ENCODE measurements at regions not wholly inside any gene's neighbourhood (a gene's known extent, or its start where the extent isn't known, plus 50 kb on each side); places are given as distances from the start of the nearest gene placed in this dataset.
"Not testable (repeated sequence)": the region's sequence is repeated elsewhere in the genome, so short reads cannot be mapped to it uniquely, and the experiment has no call there.

DNA sequence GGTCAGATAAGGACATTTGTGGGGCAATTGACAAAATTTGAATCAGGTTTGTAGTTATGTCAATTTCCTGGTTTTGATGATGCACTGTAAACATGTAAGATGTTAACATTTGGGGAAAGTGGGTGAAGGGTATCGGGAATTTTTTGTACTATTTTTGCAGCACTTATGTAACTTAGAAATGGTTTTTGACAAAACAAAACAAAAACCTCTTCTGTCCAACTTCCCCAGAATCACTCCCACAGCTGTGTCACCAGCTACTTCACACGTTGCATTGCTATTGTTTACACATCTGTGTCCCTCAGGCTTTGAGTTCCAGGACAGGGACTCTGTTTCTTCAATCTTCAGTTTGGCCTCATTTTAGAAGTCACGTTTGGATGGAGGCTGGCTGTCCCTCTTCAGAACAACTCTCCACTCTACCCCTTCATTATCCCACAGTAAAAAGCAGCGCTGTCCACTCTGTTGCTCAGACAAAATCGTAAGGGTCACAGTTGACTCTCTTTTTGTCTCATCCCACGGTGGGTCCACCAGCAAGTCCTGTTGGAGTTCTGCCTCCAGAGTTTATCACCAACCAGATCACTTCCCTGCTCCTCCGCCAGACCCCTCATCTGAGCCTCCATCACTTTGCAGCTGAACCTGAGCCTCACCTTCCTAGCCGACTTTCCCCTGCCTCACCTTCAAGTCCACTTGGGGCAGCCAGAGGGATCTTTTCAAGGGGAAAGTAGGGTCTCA lies 63.2 kb downstream of the NENF start:
- H3K27me3 ChIP-seq, result no peaks in the 10 kb centered on the region
- DNase-seq, result no peak
- H3K36me3 ChIP-seq, result no peaks in the 10 kb centered on the region
- no peak overlapping the region for H3K4me3 ChIP-seq
- no peaks in the 10 kb centered on the region for H3K9me3 ChIP-seq

DNA sequence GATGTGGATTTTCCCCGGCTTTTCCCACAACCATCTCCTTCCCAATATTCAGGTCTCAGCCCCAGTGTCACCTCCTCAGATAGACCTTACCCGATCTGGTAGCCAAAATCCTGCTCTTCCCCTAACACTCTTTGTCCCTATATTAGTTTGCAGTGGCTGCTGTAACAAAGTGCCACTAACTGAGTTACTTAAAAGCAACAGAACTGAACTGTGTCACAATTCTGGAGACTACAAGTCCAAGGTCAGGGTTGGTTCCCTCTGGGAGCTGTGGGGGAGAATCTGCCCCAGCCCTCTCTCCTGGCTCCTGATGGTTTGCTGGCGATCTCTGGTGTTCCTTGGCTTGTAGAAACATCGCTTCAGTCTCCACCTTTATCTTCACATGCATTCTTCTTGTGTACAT lies 64.0 kb downstream of the NENF start:
- Histone ChIP-seq H3K9me3 (no peaks in the 10 kb centered on the region), H3K4me3 (no peak overlapping the region)
- DNase-seq, result no peak

GRCh38 chr1:212497553-212497952 lies 64.8 kb downstream of the NENF start:
- H3K27me3 ChIP-seq, result no peaks in the 10 kb centered on the region
- no peaks in the 10 kb centered on the region for H3K36me3 ChIP-seq
- no peaks in the 10 kb centered on the region for H3K9me3 ChIP-seq
- no peak for DNase-seq
- H3K4me3 ChIP-seq, result no peak overlapping the region

More for the DNA sequence above, 64.0 kb downstream of the NENF start:
- Histone ChIP-seq H3K27me3 (no peaks in the 10 kb centered on the region), H3K36me3 (no peaks in the 10 kb centered on the region)

- Histone ChIP-seq H3K36me3 (no peaks in the 10 kb centered on the region), H3K9me3 (no peaks in the 10 kb centered on the region), H3K27me3 (no peaks in the 10 kb centered on the region), H3K4me3 (no peak overlapping the region)
- peak; percentile 88 for DNase-seq
Observed at GRCh38 chr1:212498283-212499040, 65.7 kb downstream of the NENF start.

- no peak for DNase-seq
- H3K27me3 ChIP-seq, result no peaks in the 10 kb centered on the region
- H3K9me3 ChIP-seq, result no peaks in the 10 kb centered on the region
- no peak overlapping the region for H3K4me3 ChIP-seq
- no peaks in the 10 kb centered on the region for H3K36me3 ChIP-seq
Observed at GRCh38 chr1:212500351-212500750, 67.6 kb downstream of the NENF start.

DNA sequence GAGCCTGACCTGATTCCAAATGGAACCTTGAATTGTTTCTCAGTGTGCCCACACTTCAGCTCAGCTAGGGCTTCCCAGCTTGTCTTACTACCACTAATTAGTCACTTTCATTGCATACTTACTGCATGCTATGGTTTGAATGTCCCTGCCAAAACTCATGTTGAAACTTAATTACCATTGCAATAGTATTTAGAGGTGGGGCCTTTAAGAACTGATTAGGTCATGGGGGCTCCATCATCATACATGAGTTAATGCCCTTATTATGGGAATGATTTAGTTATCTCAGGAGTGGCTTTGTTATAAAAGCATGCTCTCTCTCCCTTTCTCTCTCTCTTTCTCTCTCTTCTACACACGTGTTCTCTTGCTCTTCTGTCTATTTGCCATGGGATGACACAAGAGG lies 68.3 kb downstream of the NENF start:
- no peak for DNase-seq
- H3K27me3 ChIP-seq, result no peaks in the 10 kb centered on the region
- H3K9me3 ChIP-seq, result no peaks in the 10 kb centered on the region
- no peak overlapping the region for H3K4me3 ChIP-seq
- H3K36me3 ChIP-seq, result no peaks in the 10 kb centered on the region

DNA sequence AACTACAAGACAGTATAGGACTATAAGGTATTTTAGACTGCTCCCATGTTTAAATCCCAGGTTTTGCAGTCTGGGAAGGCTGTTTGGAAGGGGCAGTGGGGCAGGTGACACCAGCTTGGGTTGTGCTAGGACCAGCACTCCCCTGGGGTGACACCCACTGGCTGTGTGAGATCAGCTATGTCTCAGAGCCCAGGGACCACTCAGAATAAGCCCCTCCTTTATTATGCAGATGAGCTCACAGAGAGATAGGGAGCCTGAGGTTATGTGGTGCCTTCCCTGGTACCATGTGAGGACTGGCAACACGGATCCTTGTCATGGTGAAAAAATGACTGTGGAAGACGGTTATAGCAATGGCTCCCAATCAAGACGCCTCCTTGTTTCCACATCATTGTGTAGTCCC lies 71.0 kb downstream of the NENF start:
- DNase-seq, result no peak
- H3K36me3 ChIP-seq, result no peaks in the 10 kb centered on the region
- no peaks in the 10 kb centered on the region for H3K9me3 ChIP-seq
- H3K4me3 ChIP-seq, result no peak overlapping the region
- H3K27me3 ChIP-seq, result no peaks in the 10 kb centered on the region

DNA sequence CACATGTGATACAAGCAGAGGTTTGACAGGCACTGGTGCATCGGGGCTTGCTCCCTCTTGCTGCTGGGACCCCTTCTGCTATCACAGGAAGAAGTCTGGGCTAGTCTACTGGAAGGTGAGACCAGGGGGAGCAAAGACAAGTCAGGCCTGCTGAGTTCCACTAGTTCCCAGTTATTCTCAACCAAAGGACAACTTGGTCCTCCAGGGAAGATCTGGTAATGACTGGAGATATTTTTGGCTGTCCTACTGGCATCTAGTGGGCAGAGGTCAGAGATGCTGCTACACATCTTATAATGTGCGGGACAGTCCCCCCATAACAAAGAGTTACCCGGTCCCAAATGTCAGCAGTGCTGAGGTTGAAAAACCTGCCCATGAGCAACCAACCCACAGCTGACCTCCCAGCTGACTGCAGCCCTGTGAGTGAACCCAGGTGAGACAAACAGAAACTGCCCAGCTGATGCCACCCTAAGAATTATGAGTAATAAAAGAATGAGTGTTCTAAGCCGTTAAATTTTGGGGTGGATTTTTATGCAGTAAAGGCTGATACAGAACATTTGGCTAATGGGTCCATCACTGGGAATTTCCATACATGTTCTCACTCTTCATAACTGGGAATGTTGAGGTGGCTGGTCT lies 71.6 kb downstream of the NENF start:
- H3K27me3 ChIP-seq, result no peaks in the 10 kb centered on the region
- H3K4me3 ChIP-seq, result no peak overlapping the region
- no peaks in the 10 kb centered on the region for H3K9me3 ChIP-seq
- DNase-seq, result no peak
- H3K36me3 ChIP-seq, result no peaks in the 10 kb centered on the region

DNA sequence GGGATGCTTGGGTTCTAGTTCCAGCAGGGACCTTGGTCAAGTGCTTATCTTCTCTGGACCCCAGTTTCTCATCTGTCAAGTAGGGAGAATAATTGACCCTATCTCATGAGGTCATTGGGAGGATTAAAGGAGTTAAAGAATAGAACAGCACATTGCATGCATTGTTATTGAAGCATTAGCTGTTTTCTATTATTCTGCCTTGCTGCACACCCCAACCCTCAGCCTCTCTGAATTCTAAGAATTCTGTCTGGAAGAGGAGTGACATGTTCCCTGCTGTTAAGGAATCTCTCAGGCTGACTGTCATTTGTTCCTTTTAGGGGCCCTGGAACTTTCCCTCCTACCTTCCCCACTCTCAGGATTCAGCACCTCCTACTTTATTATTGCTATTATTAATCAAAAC lies 73.9 kb downstream of the NENF start:
- Histone ChIP-seq H3K9me3 (no peaks in the 10 kb centered on the region), H3K36me3 (no peaks in the 10 kb centered on the region), H3K4me3 (no peak overlapping the region), H3K27me3 (no peaks in the 10 kb centered on the region)
- no peak for DNase-seq

DNA sequence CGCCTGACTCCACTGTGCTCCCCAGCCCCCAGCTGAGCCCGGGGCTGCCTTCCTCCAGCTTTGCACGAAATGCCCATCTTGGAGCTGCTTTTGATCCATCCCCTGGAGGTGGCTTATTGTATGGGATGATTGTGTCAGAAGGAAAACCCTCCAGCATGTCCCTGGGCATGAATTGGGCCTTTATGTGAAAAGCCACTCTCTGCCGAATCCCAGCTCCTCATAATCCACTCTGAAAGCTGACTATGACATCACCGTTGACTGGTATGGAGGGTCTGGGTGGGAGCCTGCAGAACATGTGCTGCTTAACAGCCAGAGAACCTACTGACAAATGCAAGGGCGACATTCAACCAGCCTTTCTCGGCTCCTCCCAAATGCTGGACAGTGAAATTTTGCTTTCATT lies 74.6 kb downstream of the NENF start:
- Histone ChIP-seq H3K36me3 (no peaks in the 10 kb centered on the region), H3K9me3 (no peaks in the 10 kb centered on the region), H3K4me3 (no peak overlapping the region), H3K27me3 (no peaks in the 10 kb centered on the region)
- DNase-seq, result no peak

DNA sequence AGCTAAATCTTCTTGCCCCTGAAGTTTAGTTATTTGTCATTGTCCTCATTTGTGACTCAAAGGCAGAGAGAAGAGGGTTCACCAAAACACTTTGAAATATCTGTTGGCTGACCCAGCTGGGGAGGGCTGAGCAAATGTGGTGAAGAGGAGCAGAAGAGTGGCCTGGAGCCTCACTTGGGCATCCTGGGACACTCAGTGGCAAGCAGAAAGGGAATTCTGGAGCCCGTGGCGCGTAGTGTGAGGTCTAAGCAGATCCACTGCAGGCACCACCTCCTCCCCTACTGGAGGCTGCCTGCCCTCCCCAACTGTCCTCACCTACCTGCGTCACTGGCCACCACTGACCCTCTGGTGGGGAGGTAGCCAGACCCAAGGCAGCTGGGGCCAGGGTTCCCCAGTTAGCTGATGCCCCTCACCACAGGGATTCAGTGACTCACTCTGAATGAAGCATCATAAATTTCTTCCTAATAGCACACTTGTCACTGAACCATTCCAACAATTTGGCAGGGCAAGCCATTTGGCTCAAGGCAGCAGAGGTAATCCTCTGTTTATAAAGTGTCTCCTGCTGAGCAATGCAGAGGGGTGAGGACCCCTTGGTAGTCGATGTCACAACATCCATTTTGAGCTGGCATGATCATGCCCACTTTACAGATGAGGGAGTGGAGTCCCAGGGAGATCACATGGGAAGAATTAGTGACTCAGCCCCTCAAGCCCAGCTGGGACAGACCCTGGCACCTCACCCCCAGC lies 80.3 kb downstream of the NENF start:
- Histone ChIP-seq H3K27me3 (no peaks in the 10 kb centered on the region), H3K36me3 (no peaks in the 10 kb centered on the region)
- peak; percentile 92 for DNase-seq

DNA sequence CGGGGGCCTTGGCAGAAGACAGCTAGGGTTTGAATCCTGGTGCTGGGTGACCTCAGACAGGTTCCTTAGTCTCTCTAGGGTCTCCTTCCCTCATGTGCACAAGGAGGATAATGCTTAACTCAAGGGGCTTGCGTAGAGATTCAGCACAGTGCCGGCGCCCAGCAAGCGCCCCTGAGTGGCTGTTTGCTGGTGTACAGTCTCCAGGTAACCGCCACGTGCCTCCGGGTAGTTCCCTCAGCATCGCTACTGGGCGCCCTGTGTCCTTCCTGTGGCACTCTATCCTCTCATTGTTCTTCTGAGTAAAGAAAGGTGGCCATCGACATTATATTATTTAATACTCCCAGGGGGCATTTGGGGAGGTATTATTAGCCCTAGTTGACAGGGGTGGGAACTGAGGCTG lies 80.9 kb downstream of the NENF start:
- H3K27me3 ChIP-seq, result no peaks in the 10 kb centered on the region

More for the DNA sequence above, 80.3 kb downstream of the NENF start:
- H3K9me3 ChIP-seq, result no peaks in the 10 kb centered on the region
- no peak overlapping the region for H3K4me3 ChIP-seq

DNA sequence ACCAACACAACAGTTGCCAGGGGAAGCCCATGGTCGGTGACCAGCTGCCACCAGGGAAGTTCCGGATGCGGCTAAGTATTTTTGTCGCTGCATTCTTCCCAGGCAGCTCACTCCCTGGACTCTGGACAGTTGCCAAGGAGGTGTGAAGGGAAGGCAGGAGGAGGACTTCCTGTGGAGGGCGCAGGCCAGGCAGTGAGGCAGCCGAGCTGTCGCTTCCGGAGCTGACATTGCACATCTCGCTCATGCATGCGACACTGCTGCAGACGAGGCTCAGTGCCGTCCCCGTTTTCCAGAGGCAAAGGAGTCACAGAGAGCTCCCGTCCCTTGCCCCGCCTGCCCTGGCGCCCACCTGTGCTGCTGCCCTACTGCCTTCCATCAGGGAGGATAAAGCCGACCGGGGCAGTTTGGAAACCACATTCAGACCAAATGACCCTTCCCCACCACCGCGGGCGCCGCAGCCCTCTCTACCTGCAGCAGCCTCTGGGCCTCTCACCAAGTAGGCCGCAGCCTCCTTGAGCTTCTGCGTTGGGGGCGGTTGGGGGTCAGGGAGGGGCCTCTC lies 81.4 kb downstream of the NENF start:
- peak; percentile 27 for DNase-seq
- H3K4me3 ChIP-seq, result no peak overlapping the region

More for the DNA sequence above, 80.9 kb downstream of the NENF start:
- Histone ChIP-seq H3K4me3 (no peak overlapping the region), H3K9me3 (no peaks in the 10 kb centered on the region), H3K36me3 (no peaks in the 10 kb centered on the region)
- no peak for DNase-seq

DNA sequence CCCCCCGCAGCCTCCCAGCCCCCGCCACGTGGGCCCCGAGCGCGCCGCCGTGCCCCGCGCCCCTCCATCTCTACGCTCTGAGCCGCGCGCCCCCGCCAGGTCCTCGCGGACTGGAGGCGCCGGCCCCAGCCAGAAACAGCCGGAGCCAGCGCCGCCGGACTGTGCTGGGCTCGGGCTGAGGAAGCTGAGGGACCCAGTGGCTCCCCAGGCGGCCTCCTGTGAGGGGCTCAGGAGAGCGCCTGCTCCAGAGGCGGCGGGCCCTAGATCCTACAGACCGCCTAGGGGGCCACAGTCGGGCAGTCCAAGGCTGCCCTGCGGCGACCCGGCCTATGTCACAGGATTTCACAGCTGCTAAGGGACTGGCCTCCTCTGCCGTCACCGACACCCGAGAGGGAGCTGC lies 82.1 kb downstream of the NENF start:
- no peak for DNase-seq
- Histone ChIP-seq H3K4me3 (no peak overlapping the region), H3K27me3 (no peaks in the 10 kb centered on the region), H3K9me3 (no peaks in the 10 kb centered on the region), H3K36me3 (no peaks in the 10 kb centered on the region)

More for the DNA sequence above, 81.4 kb downstream of the NENF start:
- Histone ChIP-seq H3K9me3 (no peaks in the 10 kb centered on the region), H3K27me3 (no peaks in the 10 kb centered on the region), H3K36me3 (no peaks in the 10 kb centered on the region)

DNA sequence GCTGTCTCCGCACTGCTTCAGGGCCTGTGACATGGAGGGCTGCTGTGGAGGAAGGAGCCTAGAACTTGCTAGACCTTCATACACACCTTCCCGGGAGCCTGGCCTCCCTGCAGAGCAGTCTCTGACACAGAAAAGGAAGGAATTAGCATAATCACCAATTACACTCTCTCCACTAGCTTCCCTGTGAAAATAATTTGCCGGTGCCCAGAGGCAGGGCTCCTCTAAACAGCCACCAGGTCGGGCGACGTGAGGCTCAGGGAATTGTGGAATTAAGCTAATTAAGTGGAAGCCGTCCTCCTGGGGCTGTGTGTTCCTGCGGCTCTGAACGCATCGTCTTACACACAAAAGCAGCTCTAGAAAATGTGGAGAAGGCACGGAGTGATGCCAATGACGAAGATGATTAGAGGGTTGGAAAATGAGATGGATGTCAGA lies 82.6 kb downstream of the NENF start:
- no peak for DNase-seq
- no peak overlapping the region for H3K4me3 ChIP-seq
- H3K9me3 ChIP-seq, result no peaks in the 10 kb centered on the region
- H3K36me3 ChIP-seq, result no peaks in the 10 kb centered on the region
- no peaks in the 10 kb centered on the region for H3K27me3 ChIP-seq

DNA sequence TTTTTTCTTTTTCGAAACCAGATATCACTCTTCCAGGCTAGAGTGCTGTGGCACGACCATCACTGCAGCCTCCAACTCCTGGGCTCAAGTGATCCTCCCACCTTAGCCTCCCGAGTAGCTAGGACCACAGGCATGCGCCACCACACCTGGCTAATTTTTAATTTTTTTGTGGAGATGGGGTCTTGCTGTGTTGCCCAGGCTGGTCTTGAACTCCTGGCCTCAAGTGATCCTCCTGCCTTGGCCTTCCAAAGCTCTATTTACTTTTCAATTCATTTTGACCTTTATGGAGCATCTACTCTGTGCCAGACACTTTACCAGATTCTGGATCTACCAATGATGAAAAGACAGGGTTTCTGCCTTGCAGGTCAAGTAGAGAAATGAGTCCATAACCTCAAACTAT lies 83.3 kb downstream of the NENF start:
- DNase-seq, H3K36me3 ChIP-seq, H3K27me3 ChIP-seq, H3K9me3 ChIP-seq, H3K4me3 ChIP-seq: not testable (repeated sequence)
